Posterior cingulate gyrus (tissue), 11 donors: ENCODE measurements at regions not wholly inside any gene's neighbourhood (a gene's known extent, or its start where the extent isn't known, plus 50 kb on each side); places are given as distances from the start of the nearest gene placed in this dataset.
"Not testable (repeated sequence)": the region's sequence is repeated elsewhere in the genome, so short reads cannot be mapped to it uniquely, and the experiment has no call there.

ENCODE experiments used
- DNase-seq, 10 donors: peaks; one replicate each; pipeline versions ENCODE4 v3.0.0 to v3.0.0-alpha.2; 2020 to 2021; ENCODE audit warnings: mixed read lengths in 3 of 10
- intact Hi-C: fragments of 100-400 bp; cut with DNase I; formaldehyde crosslinking; loops from one replicate; pipeline ENCODE4 v1.15.1; 2023

DNA sequence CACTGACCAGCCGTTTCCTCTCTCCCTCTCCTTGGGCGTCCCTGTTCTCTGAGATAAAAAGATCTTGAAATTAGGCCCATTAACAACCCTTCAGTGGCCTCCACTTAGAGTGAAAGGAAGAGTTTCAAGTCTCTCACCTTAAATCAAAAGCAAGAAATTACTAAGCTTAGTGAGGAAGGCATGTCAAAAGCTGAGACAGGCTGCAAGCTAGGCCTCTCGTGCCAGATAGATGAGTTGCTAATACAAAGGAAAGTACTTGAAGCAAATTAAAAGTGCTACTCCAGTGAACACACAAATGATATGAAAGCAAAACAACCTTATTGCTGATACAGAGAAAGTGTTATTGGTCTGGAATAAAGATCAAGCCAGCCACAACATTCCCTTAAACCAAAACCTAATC lies 331.3 kb upstream of the SEMA6A start:
- intact Hi-C loops = no loop called here
- DNase-seq = no peak

- intact Hi-C loops = no loop called here
- DNase-seq = no peak
These were observed 326.2 kb upstream of the SEMA6A start for GRCh38 chr5:116900793-116901192.

DNA sequence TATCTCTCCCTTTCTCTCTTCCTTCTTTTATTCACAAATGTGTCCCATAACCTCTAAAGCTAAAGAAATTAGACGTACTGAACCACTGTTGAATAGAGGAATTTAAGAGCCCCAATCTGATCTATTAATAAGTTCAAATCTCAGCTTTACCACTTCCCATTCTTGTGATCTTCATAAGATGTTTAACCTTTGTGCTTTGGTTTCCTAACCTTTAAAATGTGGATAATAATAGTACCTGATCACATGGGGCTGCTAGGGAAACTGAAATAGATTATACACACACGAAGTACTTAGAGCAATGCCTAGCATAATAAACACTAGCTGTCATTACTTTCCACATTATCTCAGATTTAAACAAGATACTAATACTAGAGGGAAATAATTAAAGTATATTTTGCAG lies 324.3 kb upstream of the SEMA6A start:
- no peak for DNase-seq
- intact Hi-C loops = no loop called here

- no peak for DNase-seq
- intact Hi-C loops = no loop called here
These were observed 322.7 kb upstream of the SEMA6A start for GRCh38 chr5:116897291-116897690.

DNA sequence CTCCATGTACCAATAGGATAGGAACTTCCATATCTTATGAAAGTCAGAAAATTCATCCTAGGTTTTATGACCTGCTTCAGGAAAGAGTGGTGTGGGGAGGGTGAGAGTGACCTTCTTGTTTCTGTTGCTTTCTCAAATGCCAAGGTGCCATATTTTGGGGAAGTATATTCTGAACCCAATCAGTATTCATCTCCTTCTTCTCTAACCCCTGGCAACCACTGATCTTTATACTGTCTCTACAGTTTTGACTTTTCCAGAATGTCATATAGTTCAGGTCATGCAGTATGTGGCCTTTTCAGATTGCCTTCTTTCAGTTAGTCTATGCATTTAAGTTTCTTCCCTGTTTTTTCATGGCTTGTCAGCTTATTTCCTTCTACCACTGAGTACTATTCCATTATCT lies 321.4 kb upstream of the SEMA6A start:
- intact Hi-C loops = no loop called here
- no peak for DNase-seq

- no peak for DNase-seq
- intact Hi-C loops = no loop called here
These were observed 318.4 kb upstream of the SEMA6A start for GRCh38 chr5:116892993-116893392.

- intact Hi-C loops = no loop called here
- DNase-seq = no peak
These were observed 312.5 kb upstream of the SEMA6A start for GRCh38 chr5:116887104-116887503.

DNA sequence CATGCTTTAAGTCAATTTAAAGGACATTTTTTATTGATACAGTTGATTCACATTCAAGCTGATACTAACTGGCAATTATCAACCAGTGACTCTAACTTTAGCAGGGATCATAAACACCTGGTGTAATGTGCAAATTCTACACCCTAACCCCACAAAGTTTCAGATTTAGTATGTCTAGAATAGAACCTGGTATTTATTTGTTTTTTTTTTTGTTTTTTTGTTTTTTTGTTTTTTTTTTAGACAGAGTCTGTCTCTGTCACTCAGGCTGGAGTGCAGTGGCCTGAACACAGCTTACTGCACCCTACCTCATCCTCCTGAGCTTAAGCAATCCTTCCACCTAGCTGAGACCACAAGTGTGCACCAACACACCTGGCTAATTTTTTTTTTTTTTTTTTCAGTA lies 311.2 kb upstream of the SEMA6A start:
- intact Hi-C loops = no loop called here
- DNase-seq = no peak

- intact Hi-C loops = no loop called here
- no peak for DNase-seq
These were observed 309.3 kb upstream of the SEMA6A start for GRCh38 chr5:116883875-116884274.

- no peak for DNase-seq
These were observed 307.4 kb upstream of the SEMA6A start for GRCh38 chr5:116881921-116882531.

GRCh38 chr5:116880601-116881000 lies 306.0 kb upstream of the SEMA6A start:
- no peak for DNase-seq

More at GRCh38 chr5:116881921-116882531, 307.4 kb upstream of the SEMA6A start:
- intact Hi-C loops = no loop called here

GRCh38 chr5:116880150-116880549 lies 305.5 kb upstream of the SEMA6A start:
- no peak for DNase-seq
- intact Hi-C loops = no loop called here

More at GRCh38 chr5:116880601-116881000, 306.0 kb upstream of the SEMA6A start:
- intact Hi-C loops = no loop called here

DNA sequence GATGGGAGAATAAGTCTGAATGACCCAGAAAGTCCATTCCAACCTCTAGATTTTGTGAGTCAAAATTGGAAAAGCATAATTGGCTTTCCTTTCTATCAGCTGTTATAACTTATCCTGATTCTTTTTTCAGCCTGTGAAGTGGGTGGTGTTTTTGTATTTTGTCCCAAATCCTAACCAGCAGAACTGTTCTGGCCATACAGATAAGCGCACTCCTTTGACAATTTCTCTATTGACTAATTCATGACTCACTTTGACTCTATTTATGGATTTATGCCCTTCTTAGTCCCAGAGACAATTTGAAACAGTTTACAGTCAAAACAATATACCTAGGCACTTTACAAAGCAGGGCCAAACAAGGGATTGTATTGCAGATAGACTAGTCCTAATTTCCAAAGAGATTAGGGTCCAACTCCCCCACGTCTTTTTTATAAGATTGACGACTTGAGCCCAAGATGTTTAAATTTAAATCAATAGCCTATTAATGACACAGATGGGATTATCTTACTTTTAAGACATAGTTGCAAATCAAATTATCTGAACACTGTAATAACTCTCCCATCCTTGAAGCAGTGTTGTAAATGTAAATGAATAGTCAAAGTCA lies 301.7 kb upstream of the SEMA6A start:
- intact Hi-C loops = no loop called here
- DNase-seq = no peak

DNA sequence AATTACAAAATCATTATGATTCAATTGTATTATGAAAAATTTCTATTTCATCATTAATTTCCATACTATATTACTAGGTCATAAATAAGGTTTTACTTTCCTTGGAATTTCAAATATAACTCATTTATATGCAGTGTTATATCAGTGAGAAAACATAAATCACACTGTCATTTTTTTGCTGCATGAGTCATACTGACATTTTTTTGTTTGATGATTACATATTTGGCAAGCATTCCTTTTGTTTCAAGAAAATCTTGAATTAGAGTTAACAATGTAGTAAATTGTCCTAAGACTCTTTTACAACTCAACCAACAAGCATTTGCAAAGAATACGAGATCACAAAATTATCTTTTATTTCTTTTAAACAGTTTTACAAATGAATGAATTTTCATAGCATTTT lies 298.4 kb upstream of the SEMA6A start:
- DNase-seq = no peak
- intact Hi-C loops = no loop called here

DNA sequence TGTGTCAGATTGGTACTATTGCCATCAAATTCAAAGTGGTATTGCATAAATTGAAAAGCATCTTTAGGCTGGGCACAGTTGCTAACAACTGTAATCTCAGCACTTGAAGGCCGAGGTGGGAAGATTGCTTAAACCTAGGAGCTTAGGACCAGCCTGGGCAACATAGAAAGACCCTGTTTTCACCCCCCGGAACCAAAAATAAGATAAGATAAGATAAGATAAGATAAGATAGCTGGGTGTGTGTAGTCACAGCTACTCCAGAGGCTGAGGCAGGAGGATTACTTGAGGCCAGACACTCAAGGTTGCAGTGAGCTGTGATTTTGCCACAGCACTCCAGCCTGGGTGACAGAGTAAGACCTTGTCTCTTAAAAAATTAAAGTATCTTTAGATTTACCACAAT lies 297.9 kb upstream of the SEMA6A start:
- intact Hi-C loops = no loop called here
- no peak for DNase-seq

- intact Hi-C loops, DNase-seq: not testable (repeated sequence)
These were observed 293.2 kb upstream of the SEMA6A start for GRCh38 chr5:116867825-116868224.

DNA sequence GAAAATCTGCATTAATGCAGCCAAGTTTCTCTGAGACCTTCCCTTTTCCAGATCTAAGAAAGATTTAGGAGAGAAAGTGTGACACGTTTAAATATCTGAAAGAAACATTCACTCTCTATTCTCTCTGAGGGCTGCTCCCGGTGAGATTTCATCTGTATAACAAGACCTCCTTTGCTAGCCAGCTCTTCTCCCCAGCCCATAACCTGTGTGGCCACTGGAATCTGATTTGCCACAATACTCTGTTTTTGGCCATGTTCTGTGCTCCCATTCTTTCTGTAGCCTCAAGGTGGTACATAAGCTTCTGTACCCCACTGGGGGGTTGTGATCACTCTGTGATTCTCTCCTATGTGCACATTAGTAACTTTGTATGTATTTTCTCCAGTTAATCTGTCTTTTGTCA lies 291.0 kb upstream of the SEMA6A start:
- intact Hi-C loops = no loop called here
- no peak for DNase-seq

GRCh38 chr5:116864838-116865190 lies 290.2 kb upstream of the SEMA6A start:
- DNase-seq = no peak
- intact Hi-C loops = no loop called here

DNA sequence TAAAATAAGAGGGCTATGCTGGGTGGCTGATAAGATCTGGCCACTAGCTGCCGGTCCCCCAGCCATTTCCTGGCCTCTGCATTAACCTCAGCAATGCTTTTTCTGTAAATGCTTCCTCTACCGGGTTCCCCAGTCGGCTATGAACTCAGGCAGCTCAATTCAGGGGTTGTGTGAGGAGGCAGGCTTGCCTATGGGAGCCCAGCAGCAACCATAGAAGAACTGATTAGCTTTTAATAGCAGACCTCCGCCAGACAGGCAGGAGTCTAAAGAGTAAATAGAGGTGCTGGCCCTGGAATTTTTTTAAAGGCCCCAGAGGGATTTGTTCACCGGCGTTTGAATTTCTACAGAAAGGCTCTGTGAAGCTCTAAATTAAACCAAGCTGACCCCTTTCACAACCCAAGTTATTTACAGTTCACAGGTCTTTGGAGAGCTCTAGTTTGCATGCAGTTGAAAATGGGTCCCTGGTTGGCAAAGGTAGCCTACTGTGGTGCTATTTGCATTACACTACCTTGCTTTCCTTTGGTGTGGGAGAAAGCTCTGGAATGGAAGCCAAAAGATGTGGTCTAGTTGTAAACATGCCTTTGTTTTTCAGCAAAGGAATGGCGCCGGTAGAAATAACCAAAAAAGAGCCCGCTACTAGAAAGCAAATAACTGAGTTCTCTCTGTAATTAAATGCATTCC lies 289.7 kb upstream of the SEMA6A start:
- DNase-seq = no peak

DNA sequence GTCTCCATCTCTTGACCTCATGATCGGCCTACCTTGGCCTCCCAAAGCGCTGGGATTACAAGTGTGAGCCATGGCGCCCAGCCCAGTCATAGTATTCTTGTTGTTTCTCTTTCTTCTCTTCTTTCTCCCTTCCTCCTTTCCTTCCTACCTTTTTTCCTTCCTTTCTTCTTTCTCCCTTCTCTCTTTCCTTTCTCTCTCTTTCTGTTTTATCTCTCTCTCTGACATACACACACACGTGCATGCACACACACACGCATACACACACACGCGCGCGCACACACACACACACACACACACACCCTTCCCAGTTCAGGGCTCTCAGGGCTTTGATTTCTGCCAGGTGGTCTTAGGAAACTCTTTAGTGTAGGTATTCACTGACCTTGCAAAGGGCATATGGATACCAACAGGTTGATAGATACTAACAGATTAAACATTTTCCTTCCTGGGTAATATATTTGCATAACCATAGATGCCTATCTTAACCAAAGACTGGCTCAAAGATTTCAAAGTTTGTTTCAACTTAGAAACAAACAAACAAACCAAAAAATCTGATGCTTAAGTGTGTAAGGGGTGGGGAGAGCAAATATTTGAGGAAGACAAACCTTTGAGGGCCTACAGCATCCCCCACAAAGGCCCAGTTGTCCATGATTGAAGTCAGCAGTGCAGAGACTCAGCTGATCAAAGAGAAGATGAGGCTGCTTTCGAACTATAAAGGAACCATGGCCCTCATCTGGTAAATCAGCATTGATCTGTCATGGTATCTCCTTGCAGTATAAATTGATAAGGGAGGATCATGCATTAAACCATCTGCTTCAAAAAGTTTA lies 288.2 kb upstream of the SEMA6A start:
- intact Hi-C loops = no loop called here
- no peak for DNase-seq

More for the DNA sequence above, 289.7 kb upstream of the SEMA6A start:
- intact Hi-C loops = no loop called here

DNA sequence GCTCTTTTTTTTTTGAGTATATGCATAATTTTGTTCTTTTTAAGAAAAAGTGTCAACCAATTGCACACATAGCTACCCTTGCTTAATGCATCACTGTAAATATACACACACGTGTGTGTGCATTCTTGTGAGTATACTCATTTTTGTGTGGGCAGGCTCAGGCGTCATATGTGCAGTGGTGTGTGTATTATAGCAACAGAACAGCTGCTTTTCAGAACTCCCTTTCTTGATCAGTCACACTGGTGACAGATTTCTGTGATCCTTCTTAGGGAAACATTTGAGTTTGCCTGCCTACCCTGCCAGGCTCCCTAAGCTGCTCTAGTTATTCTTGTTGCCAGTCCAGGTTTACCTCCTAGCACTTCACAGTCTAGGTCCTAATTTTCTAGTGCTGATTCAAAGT lies 287.0 kb upstream of the SEMA6A start:
- intact Hi-C loops = no loop called here
- DNase-seq = no peak
